PC-3 (cell line): ENCODE measurements at regions not wholly inside any gene's neighbourhood (a gene's known extent, or its start where the extent isn't known, plus 50 kb on each side); places are given as distances from the start of the nearest gene placed in this dataset.

Experiments
- ATAC-seq: fragments of 200-7000 bp; cut with Tn5 transposase; 2 replicates; pipeline ENCODE4 v1.9.1; 2020; ENCODE audit warnings: mild to moderate bottlenecking, moderate library complexity
- BruUV-seq: library from RNA; stranded (reverse); fragments of 400-500 nt; replicated peaks from 2 replicates; lab custom pipeline; 2021; lab: Mats Ljungman, UMichigan
- CTCF ChIA-PET: fragments of 300-600 bp; sonication (Branson Sonifier 250); formaldehyde crosslinking; loops from one replicate; lab custom pipeline; 2022; ENCODE audit warnings: antibody characterized with exemption; lab: Charles Lee
- POLR2A ChIA-PET: fragments of 300-600 bp; sonication (Branson Sonifier 250); formaldehyde crosslinking; loops from one replicate; lab custom pipeline; 2022; ENCODE audit warnings: antibody characterized with exemption; ENCODE audit not compliant: unreplicated experiment; lab: Charles Lee
- DNase-seq: peaks from one replicate; pipeline ENCODE4 v3.0.0-alpha.2; 2015
- H2AFZ ChIP-seq: fragments of 300-600 bp; sonication (generic); 2 replicates; pipeline ENCODE4 v1.6.0; 2016; ENCODE audit warnings: antibody characterized with exemption, low read length
- H3F3A ChIP-seq: fragments of 300-600 bp; sonication (generic); one replicate; pipeline ENCODE4 v1.6.0; 2017; ENCODE audit warnings: antibody characterized with exemption, low read length, control low read depth, mild to moderate bottlenecking; ENCODE audit not compliant: unreplicated experiment
- H3K27ac ChIP-seq: fragments of 300-600 bp; sonication (generic); 2 replicates; pipeline ENCODE4 v1.5.1; 2016; ENCODE audit warnings: mild to moderate bottlenecking, low read length
- H3K27me3 ChIP-seq: fragments of 300-600 bp; sonication (generic); 2 replicates; pipeline ENCODE4 v1.6.1; 2016; ENCODE audit warnings: low read length, mixed read lengths
- H3K36me3 ChIP-seq: fragments of 300-600 bp; sonication (generic); 2 replicates; pipeline ENCODE4 v1.6.1; 2016; ENCODE audit warnings: low read depth, mixed run types, low read length, mixed read lengths
- H3K4me1 ChIP-seq: fragments of 300-600 bp; sonication (generic); 2 replicates; pipeline ENCODE4 v1.5.1; 2016; ENCODE audit warnings: low read length; ENCODE audit not compliant: insufficient read depth
- H3K4me2 ChIP-seq: fragments of 300-600 bp; sonication (generic); 2 replicates; pipeline ENCODE4 v1.6.0; 2016; ENCODE audit warnings: low read length
- H3K4me3 ChIP-seq: fragments of 300-600 bp; sonication (generic); 2 replicates; pipeline ENCODE4 v1.5.1; 2016; ENCODE audit warnings: mild to moderate bottlenecking, low read length, mixed read lengths
- H3K79me2 ChIP-seq: fragments of 300-600 bp; sonication (generic); 2 replicates; pipeline ENCODE4 v1.6.1; 2017; ENCODE audit warnings: low read length, mixed read lengths
- H3K9ac ChIP-seq: fragments of 300-600 bp; sonication (generic); 2 replicates; pipeline ENCODE4 v1.6.0; 2016; ENCODE audit warnings: mild to moderate bottlenecking, low read length
- H3K9me2 ChIP-seq: fragments of 300-600 bp; sonication (generic); replicated peaks from 2 replicates; pipeline ENCODE4 v1.6.1; 2016; ENCODE audit warnings: mixed run types, low read length, mixed read lengths
- H3K9me3 ChIP-seq: fragments of 300-600 bp; sonication (generic); 2 replicates; pipeline ENCODE4 v1.6.1; 2016; ENCODE audit warnings: low read length, mixed read lengths
- H4K20me1 ChIP-seq: fragments of 300-600 bp; sonication (generic); 2 replicates; pipeline ENCODE4 v1.6.1; 2016; ENCODE audit warnings: low read length, mixed read lengths
- CTCF ChIP-seq: fragments of 300-600 bp; sonication (generic); conservative IDR thresholded peaks from 2 replicates; pipeline ENCODE4 v1.5.1; 2017; ENCODE audit warnings: antibody characterized with exemption, low read depth, mild to moderate bottlenecking, low read length
- EZH2 ChIP-seq: fragments of 300-600 bp; sonication (generic); IDR thresholded peaks from one replicate; pipeline ENCODE4 v1.6.1; 2017; ENCODE audit warnings: antibody characterized with exemption, mild to moderate bottlenecking, low read length; ENCODE audit not compliant: unreplicated experiment
- EZH2phosphoT487 ChIP-seq: fragments of 300-600 bp; sonication (generic); IDR thresholded peaks from 2 replicates; pipeline ENCODE4 v1.6.1; 2018; ENCODE audit warnings: mild to moderate bottlenecking, antibody characterized with exemption, low read length, borderline replicate concordance
- intact Hi-C: fragments of 100-400 bp; cut with micrococcal nuclease; formaldehyde crosslinking; loops from 2 replicates; pipeline ENCODE4 v1.9.0; 2023

- Histone ChIP-seq H3K36me3 (no peaks in the 10 kb centered on the region), H2AFZ (no peak overlapping the region), H3K4me3 (no peak overlapping the region), H3K4me2 (no peak overlapping the region), H3K9me3 (no peaks in the 10 kb centered on the region), H3K9me2 (no peaks in the 10 kb centered on the region), H3K27ac (no peak overlapping the region), H3K27me3 (no peaks in the 10 kb centered on the region), H3F3A (no peaks in the 10 kb centered on the region), H3K79me2 (no peaks in the 10 kb centered on the region), H3K4me1 (no peaks in the 10 kb centered on the region), H3K9ac (no peak overlapping the region), H4K20me1 (no peaks in the 10 kb centered on the region)
- BruUV-seq, result no TSS peak
- ATAC-seq (no peak), DNase-seq (no peak)
- TF ChIP-seq EZH2 (no peak), CTCF (no peak), EZH2phosphoT487 (no peak)
- ChIA-PET POLR2A (no interaction called here), CTCF (no interaction called here)
- intact Hi-C loops, result no loop called here
Measured at GRCh38 chr9:90466441-90466840, 176.2 kb downstream of the DIRAS2 start.

- no TSS peak for BruUV-seq
- Histone ChIP-seq H4K20me1 (no peaks in the 10 kb centered on the region), H3K4me3 (no peak overlapping the region), H3K36me3 (no peaks in the 10 kb centered on the region), H3K27me3 (no peaks in the 10 kb centered on the region), H3K9me2 (no peaks in the 10 kb centered on the region), H3K27ac (no peak overlapping the region), H3K9ac (no peak overlapping the region), H3K4me1 (no peaks in the 10 kb centered on the region), H2AFZ (no peak overlapping the region), H3K9me3 (no peaks in the 10 kb centered on the region), H3K4me2 (no peak overlapping the region), H3F3A (no peaks in the 10 kb centered on the region), H3K79me2 (no peaks in the 10 kb centered on the region)
- TF ChIP-seq CTCF (no peak), EZH2 (no peak), EZH2phosphoT487 (no peak)
- ATAC-seq (no peak), DNase-seq (no peak)
- POLR2A ChIA-PET, result no interaction called here
- intact Hi-C loops, result no loop called here
- CTCF ChIA-PET, result no interaction called here
Measured at GRCh38 chr9:90469435-90469834, 173.2 kb downstream of the DIRAS2 start.

- CTCF ChIA-PET, result no interaction called here
- Histone ChIP-seq H3K4me1 (no peaks in the 10 kb centered on the region), H3K9ac (no peak overlapping the region), H3K4me3 (no peak overlapping the region), H3K4me2 (no peak overlapping the region), H3K27ac (no peak overlapping the region), H3K36me3 (no peaks in the 10 kb centered on the region), H3F3A (no peaks in the 10 kb centered on the region), H2AFZ (no peak overlapping the region), H4K20me1 (no peaks in the 10 kb centered on the region), H3K27me3 (no peaks in the 10 kb centered on the region), H3K9me2 (no peaks in the 10 kb centered on the region), H3K79me2 (no peaks in the 10 kb centered on the region), H3K9me3 (no peaks in the 10 kb centered on the region)
- DNase-seq (no peak), ATAC-seq (no peak)
- POLR2A ChIA-PET, result no interaction called here
- no peak for TF ChIP-seq EZH2
- TF ChIP-seq EZH2phosphoT487, result no peak
- TF ChIP-seq CTCF, result no peak
- intact Hi-C loops, result no loop called here
- BruUV-seq, result no TSS peak
Measured at GRCh38 chr9:90469865-90470387, 172.7 kb downstream of the DIRAS2 start.
